ENCODE measurements at regions not wholly inside any gene's neighbourhood (a gene's known extent, or its start where the extent isn't known, plus 50 kb on each side); places are given as distances from the start of the nearest gene placed in this dataset.

GRCh38 chr5:135195270-135195608 is 161.2 kb upstream of the PITX1 start:
- no peak for DNase-seq

DNA sequence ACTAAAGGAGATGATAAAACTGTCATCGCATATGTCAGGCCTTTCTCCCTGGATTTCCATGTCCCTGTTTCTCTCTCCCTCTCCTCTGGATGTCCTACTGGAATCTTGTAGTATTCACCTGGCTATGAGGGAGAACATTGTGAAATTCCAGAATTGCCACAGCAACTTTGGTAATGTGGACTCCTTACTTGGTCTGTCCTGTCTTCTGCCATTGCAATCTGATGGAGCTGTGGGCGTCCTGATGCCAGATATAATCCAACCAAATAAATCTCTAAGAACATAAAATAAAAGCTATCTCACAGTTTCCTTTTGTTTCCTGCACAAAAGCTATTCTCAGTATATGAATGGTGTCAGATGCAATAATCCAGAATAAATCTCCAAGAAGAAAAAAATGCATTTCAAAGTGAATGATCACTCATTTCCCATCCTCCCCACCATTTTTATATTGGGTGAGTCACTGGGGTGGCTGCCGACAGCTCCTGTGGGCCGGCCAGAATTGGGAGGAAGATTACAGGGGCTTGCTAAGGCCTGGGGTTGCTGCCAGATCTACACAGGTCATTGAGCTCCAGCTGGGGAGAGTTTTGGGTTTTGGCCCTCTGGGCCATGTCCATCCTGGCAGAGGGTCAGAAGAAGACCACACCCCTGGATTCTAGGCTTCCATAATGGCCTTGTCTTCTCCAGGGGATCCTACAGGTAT is 160.7 kb upstream of the PITX1 start:
- DNase-seq = no peak

DNA sequence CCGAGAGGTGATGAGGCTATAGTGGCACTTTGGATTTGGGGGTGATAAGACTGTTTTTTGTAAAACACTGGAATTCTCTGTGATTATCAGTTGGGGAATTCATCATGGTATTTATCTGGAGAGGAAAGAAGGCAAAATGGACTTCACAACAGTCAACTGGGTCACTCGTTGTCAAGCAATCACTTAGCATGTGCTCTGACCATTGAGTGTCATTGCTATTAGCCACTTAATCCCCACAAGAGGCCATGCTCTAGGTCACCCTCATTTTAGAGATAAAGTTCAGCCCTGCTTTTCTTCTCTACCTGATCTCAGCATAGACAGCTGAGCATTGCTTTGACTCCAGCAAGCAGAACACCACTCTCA is 160.1 kb upstream of the PITX1 start:
- DNase-seq = no peak

- no peak for DNase-seq
These were observed 159.4 kb upstream of the PITX1 start for GRCh38 chr5:135193213-135194125.

- DNase-seq = no peak
These were observed 158.3 kb upstream of the PITX1 start for GRCh38 chr5:135192351-135192750.

GRCh38 chr5:135191084-135191826 is 157.2 kb upstream of the PITX1 start:
- peak; percentile 79 for DNase-seq

GRCh38 chr5:135190416-135191083 is 156.5 kb upstream of the PITX1 start:
- no peak for DNase-seq

GRCh38 chr5:135189024-135189423 is 155.0 kb upstream of the PITX1 start:
- no peak for DNase-seq

DNA sequence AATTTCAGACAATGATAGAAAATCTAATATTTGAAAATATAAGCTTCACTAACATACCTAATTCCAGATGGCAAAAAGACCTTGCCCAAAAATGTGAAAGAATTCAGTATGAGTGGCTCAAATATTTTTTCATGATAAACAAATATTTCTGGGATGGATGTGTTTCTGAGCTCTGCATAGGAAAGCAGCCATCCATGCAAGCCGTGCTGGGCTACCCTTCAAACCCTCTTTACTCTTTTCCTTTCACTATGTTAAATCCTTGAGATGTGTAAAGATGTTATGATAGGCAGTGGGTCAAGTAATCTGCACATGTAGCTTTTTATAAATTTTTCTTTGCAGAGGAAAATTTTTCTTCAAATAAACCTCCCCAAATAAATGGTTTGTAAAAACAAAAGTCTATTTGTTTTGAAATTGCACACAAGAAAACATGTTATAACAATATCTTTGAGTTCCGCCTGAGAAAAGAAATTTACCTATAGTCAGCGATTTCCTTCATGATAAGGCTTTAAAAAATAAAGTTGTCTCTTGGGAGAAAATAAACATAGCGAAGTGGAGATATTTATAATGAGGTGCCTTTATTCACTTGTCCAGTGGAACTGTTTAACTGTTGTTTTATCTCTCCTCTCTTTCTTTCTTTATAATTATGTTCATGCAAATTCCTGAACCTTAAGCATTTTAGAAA is 154.3 kb upstream of the PITX1 start:
- DNase-seq = no peak

- DNase-seq = no peak
These were observed 152.9 kb upstream of the PITX1 start for GRCh38 chr5:135186662-135187522.

- DNase-seq = no peak
These were observed 151.5 kb upstream of the PITX1 start for GRCh38 chr5:135185481-135186065.

DNA sequence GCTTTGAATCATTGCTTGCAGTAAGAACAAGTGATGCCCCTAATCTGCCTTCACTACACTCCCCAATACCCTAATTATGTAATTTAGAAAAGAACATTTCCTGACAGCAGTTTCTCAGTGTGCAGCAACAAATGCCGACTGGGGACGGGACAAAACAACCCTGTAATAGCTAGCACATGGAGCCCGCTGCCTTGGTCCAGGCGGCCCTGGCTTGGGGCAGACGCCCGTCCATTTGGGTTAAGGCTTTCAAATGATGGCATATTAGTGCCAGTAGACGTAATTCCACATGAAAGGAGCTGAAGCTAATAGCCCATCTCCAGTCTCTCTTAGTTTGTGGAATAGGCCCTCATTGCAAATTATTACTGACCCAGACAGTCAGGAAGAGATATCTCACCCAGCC is 150.6 kb upstream of the PITX1 start:
- no peak for DNase-seq

- no peak for DNase-seq
These were observed 149.4 kb upstream of the PITX1 start for GRCh38 chr5:135183464-135183863.

- DNase-seq = no peak
These were observed 148.6 kb upstream of the PITX1 start for GRCh38 chr5:135182675-135183074.

GRCh38 chr5:135181653-135182052 is 147.6 kb upstream of the PITX1 start:
- no peak for DNase-seq

DNA sequence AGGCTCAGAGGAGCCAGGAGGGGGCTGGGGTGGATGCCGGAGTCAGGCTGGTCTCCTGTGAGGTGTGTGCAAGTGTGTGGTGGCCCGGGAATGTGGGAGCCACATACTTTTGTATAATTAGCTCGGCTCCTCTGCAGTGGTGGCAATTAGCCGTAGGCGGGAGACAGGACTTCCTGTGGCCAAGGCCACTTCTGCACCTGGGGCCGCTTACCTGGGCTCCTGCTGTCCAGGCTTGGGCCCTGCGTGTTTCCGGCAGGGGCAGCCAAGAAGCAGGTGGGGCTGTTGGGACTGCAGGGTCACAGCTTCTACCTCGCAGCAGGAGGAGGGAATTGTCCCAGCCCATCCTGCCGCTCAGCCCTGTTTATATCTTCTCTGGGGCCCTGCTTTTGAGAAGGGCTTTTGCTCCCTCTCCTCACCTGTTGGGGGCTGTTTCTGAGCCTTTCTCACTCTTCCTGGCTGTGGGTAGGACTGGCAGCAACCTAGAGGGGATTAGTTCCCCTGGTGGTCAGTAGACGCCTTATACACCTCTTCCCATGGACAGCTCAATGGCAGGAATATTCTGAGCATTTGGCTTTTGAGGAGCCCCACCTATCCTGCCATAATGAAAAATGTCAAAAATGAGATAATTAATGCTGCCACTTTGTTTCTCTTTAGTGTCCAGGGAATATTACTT is 145.4 kb upstream of the PITX1 start:
- DNase-seq = no peak

- no peak for DNase-seq
These were observed 144.6 kb upstream of the PITX1 start for GRCh38 chr5:135178476-135179155.

DNA sequence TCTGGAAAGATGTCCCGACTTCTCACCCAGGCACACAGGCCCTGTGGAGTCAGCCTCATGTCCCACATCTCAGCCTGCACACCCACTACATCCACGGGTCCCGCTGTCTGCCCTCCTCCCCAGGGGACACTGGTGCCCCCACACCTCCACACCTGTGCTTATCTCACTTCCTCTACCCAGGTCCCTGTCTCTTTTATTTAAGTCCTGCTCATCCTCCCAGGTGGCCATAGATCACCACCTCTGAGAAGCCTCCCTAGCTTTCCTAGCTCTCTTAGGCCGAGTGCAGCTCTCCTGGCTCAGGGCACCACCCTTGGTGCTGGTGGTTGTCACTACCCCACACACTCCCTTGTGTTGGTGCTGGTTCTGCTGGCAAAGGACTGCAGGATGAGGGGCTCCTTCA is 143.6 kb upstream of the PITX1 start:
- DNase-seq = no peak

DNA sequence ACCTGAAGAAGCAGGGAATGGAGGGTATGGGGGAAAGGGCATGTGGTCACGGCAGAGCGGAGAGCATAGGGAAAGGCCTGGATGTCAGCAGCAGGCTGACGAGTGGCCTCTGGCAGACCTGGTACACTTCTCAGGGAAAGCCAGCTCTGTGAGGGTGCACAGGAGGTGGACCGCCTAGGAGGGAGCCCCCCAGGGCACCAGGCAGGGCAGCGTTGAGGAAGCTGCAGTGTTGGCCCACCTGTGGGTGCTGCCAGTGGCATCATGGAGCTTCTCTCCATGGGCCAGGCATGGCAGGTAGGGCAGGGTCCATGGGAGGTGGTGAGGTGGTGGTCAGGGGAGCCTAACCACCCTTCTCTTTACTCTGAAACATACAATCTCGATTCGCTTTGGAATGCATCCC is 143.0 kb upstream of the PITX1 start:
- DNase-seq = no peak

All from activated naive CD4-positive, alpha-beta T cell treated with anti-CD3 and anti-CD28 coated beads, Interleukin-2, amount 50 U/mL, for 16 hours (primary cell).